Activated CD4-positive, alpha-beta T cell treated with anti-CD3 and anti-CD28 coated beads, Interleukin-2, amount 50 U/mL, for 4 hours (primary cell): ENCODE measurements at regions not wholly inside any gene's neighbourhood (a gene's known extent, or its start where the extent isn't known, plus 50 kb on each side); places are given as distances from the start of the nearest gene placed in this dataset.
"Not testable (repeated sequence)": the region's sequence is repeated elsewhere in the genome, so short reads cannot be mapped to it uniquely, and the experiment has no call there.

Experiments used
- DNase-seq, 2 experiments: peaks; one replicate each; pipeline ENCODE4 v3.0.0-alpha.2; 2020

DNA sequence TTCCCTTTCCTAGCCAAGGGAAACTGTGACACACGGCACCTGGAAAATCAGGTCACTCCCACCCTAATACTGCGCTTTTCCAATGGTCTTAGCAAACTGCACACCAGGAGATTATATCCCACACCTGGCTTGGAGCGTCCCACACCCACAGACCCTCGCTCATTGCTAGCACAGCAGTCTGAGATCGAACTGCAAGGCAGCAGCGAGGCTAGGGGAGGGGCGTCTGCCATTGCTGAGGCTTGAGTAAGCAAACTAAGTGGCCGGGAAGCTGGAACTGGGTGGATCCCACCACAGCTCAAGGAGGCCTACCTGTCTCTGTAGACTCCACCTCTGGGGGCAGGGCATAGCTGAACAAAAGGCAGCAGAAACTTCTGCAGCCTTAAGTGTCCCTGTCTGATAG is 132.9 kb downstream of the TMEM167A start:
- not testable (repeated sequence) for DNase-seq

DNA sequence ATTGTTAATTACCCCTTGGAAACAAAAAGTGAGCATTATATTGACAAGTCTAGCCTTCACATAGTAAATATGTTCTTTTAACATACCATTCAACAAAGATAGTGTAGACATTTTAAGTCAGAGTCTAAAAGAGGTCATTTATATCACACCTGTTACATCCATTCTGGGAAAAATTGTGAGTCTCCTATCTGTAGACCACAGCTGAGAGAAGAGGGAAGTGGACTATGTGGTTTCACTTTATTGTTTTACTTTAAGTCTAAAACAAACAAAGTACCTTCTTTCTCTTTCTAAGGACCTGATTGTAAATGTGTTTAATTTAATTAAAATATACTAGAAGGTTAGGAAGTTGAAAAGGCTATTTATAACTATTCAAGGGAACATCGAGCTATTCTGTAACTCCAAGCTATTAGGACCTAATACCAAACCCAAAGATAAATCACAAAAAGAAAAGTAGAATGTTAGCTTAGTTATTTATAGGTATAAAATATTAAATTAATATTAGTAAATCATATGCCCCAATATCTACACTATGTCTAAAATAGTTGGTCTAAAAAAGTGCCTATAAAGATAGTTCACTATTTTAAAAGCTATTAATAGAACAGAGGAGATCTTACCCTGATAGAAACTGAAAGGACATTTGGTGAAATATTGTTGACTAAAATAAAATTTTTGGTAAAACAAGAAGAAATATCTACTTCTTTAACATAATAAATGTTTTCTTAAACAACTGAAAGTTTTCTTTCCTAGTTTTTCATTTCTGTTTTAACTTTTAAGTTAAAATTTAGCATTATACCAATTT is 134.9 kb downstream of the TMEM167A start:
- no peak for DNase-seq

DNA sequence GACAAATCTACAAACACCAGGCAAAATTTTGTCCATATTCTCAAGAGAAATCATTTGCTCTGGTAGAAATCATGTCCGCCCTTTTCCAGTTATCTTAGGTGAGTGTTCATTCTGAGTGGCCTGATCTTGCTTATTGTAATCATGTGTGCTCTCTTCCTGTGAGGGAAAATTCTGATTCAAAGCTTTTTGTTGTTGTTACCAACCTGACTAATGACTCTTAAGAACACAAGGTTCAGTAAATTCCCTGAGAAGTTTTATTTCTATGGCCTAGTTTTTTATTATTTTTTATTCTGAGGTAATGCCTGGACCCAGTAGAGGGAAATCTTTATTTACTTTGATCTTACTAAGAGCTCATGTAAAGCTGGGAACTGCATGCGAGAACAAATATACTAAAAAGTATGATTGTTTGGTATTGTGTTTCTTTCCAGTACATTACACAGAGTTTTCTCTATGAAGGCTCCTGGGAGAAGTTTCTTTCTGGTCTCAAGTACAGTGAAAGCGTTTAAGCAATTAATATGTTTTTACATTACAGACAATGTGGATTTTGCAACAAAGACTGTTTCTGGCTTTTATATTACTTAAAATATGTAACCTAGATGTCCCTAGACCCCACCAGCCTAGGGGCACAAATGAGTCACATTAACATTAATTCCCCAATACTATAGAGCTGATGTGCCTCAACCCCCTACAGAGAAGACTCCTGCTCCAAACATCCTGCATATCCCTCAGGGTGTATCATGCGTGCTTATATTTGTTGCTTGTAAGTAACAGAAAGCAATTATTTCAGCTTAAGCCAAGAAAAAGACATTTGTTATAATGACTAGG is 138.1 kb downstream of the TMEM167A start:
- DNase-seq: no peak

DNA sequence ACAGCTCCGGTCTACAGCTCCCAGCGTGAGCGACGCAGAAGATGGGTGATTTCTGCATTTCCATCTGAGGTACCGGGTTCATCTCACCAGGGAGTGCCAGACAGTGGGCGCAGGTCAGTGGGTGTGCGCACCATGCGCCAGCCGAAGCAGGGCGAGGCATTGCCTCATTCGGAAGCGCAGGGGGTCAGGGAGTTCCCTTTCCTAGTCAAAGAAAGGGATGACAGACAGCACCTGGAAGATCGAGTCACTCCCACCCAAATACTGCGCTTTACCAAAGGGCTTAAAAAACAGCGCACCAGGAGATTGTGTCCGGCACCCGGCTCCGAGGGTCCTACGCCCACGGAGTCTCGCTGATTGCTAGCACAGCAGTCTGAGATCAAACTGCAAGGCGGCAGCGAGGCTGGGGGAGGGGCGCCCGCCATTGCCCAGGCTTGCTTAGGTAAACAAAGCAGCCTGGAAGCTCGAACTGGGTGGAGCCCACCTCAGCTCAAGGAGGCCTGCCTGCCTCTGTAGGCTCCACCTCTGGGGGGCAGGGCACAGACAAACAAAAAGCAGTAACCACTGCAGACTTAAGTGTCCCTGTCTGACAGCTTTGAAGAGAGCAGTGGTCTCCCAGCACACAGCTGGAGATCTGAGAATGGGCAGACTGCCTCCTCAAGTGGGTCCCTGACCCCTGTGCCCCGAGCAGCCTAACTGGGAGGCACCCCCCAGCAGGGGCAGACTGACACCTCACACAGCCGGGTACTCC is 144.5 kb downstream of the TMEM167A start:
- DNase-seq: not testable (repeated sequence)

DNA sequence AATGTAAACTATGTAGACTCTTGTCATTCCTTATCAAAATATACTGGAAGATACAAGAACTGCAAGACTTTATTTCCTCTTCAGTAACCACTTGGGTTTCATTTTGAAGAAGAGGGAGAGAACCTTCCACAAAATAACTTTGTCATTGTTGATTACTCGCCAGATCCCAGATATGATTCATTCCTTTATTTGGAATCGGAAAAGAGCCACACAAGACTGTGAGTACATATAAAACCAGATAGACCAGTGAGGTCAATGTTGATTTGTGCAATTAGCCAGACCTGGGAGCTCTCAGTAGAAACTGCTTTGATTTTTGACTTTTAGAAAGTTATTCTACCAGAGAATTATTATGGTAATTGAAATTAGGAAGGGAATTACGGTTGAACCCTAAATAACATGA is 146.1 kb downstream of the TMEM167A start:
- DNase-seq: no peak

DNA sequence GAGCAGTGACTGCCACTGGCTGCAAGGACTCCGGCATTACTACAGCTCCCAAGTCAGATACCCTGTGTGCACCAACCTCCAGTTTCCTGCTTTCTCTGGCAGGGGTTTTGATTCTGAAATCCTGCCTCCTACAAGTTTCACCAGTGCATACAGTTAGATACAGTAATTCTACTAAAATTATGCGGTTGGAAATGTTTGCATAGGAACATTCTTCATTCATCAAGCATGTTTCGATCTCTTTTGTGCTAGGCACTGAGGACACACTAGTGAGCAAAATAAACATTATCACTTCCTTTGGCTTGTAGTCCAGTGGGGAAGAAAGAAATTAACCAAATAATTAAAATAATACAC is 152.2 kb downstream of the TMEM167A start:
- DNase-seq: no peak

DNA sequence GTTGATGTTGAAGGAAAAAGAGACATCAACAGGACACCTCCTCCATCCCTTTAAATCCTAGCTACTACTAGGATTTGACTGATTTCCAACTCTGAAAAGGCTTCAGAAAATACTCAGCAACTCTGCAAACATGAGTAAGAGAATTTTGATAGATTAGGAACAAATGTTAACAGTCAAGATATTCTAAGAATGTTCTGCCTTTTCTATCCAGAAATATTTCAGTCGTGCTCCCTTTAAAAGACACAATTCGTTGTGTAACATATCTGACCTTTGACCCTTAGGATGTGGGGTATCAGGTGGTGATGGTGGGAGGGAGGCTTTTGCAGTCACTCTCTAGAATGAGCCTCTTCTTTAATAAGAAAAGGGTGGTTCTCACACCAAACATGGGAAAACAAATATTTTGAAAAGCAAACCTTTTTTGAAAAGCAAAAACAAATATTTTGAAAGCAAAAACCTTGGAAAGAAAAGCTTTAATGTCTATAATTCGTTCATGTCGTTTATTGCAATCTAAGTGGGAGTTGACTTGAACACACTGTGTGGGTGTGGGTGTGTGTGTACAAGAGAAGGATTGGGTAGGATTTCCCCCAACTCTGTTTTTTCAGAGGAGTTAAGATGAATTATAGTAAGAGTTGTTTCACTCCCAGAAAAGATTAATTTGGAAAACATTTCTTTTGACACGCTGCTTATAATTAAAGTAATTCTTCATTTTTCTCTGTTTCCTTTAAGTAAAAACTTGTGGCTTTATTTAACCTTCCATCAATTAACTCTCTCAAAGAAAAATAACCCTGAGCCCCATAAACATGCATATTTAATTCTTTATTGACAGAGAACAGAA is 152.8 kb downstream of the TMEM167A start:
- DNase-seq: no peak

DNA sequence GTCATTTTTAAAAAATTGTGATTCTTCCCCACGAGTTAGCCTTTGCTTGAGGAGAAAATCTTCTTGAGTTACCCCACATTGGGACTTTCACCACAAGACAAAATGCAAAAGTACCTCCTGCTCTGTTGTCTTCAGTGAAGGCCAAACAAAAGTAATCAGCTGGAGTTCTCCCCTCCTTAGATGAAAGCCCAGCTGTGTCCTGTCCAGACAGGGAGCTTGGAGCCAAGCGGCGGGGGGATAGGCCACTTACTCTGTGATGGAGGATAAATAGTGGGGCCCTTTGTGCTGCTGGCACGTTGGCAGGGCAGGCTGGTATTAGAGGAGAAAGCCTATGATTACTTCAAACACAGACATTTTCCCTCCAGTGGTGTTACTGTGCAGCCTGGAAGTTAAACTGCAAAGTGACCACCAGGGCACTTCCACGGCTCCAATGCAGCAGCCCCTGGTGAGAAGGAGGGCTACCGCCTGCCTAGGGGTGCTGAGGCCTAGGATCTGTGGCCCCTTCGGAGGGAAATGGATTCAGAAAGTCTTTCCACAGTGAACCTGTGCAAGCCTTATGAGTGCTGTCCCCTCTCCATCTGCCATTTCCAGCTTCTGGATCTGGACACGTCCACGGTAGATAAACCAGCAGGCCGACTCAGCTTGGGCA is 155.0 kb downstream of the TMEM167A start:
- no peak for DNase-seq

DNA sequence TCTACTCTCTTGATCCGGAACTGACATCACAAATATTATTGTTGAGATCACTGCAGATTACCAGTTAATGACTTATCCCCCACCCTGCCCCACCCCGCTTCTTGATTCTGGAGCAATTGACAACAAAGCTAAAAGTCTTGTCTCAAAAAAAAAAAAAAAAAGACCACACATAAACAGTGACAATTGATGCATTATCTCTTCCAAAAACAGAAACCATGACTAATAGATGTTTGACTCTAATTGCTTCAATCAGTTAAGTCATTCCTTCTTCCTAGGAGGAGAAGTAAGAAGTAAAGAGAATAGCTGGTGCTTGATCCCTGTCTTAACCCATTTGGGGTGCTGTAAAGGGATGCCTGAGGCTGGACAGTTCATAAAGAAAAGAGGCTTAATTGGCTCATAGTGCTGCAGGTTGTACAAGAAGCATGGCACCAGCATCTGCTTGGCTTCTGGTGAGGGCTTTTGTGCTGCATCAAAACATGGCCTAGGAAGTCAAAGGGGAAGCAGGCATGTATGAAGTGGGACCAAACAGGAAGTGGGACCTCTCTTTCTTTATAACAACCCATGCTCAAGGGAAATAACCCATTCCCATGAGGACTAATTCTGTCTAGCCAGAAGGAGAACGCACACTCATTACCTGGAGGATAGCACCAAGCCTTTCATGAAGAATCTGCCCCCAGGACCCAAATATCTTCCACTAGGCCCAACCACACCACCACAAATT is 158.7 kb downstream of the TMEM167A start:
- no peak for DNase-seq

DNA sequence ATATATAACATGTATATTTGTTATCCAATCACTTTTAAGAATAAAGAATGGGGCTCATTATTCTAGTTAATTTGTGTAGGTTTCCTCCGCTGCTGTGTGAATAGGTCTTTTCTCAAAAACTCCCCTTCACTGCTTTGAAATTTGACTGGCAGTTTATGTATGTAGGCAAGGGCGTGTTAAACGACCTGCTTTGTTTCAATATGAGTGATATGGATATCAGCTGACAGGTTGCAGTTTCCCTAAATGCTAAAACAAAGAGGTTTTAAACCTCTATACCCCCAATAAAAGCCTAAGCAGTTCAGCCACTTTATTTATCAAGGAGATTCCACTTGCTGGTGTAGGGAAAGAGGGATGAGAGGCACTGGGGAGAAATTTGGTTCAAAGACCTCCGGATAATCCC is 159.6 kb downstream of the TMEM167A start:
- DNase-seq: no peak

DNA sequence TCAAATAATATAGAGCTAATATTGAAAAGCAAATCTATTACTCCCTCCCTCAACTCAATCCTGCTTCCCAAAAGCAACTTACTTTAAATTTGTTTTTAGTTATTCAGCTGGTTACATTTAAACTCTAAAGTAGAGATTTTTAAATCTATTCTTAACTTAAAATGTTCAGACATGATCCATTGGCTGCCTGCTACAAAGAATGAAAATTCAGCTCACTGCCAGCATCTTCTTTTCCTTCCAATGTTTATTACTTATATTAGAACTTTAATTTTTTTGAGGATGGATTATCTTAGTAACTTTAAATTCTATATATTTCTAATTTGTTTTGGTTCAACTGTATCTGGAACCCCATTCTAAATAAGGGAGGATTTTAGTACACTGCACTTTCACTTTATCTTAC is 163.2 kb downstream of the TMEM167A start:
- DNase-seq: no peak

DNA sequence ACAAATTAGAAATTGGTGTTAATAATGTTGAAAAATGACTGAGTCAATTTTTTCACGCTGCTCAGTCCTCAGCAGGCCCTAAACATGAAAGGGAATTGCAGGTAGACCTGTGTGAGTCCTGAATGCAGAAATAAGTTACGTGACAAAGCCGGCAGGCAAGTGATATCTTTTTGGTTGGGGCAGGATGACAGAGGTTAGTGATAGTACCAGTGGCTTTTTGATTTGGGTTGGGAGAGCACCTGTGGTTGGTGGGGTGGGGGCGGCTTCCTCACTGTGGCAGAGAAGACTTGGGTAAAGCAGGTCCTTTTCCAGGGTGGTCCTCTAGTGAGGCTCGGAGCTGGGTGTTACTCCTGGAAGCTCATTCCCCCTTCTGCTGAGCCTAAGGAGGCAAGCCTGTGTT is 164.7 kb downstream of the TMEM167A start:
- no peak for DNase-seq

DNA sequence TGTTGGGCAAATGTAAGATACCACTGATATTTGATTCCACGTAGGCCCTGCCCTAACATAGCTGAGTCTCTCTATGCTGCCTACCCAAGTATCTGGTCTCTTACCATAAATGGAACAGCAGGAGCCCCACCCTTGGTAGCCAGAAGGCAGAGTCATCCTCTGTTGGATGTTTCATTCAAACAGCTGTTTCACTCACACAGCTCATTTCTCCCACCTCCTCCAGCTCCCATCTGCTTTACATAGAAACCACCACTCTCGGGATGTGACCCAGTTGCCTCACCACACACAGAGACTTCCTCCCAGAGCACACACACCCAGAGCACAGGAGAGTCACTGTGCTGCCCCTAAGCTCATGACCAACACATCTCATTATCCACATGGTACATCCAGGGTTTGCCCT is 165.3 kb downstream of the TMEM167A start:
- no peak for DNase-seq

DNA sequence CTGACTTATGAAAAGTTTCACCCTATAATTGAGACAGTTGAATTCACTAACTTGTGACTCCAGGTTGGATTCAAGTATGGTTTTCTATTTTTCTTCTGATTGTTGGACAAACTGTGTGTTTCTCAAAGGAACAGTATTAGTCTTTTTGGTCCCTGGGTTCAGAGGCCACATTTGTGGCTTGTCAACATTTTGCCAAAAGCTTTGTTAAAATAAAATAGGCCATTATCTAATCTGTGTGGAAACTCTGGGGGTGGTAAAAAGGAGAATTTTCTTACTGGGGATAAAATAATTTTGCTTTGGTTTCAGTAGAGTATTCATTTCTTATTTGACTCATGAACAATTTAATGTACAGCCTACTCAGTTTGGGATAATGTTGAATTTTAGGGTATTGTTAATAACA is 166.3 kb downstream of the TMEM167A start:
- DNase-seq: no peak

DNA sequence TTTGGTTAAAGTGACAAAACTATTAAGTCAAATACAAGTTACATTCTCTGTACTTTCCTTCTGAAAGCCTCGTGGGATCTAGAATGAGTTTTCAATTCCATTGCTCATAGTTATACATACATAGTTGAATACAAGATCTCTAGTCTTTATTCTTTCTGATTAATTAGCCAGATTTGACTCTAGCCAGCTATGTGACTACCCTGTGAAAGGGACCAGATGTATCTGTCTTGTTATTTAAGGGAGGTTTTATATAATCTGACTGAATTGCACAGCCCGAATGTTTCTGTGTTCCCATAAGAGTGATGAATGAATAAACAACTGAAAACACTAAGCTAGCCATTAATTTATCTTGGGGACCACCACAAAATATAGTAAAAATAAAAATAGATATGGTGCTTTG is 166.7 kb downstream of the TMEM167A start:
- DNase-seq: no peak

DNA sequence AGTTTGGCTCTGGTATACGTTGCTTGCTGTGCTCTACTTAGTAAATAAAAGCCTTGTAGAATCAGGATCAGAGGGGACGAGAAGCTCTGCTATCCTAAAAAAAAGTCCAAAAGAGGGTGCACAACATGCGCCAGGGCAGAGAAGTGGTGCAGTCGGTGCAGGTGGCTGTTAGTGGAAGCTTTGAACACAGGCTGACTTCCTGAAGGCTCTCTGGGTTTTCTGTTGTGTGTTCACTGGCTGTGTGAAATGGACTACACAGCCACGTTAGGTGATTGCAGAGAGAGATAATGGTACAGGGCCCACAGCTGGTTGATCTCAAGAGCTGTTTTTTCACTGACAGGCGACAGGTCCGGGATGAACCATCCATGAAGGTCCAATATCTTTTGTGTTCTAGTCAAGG is 167.4 kb downstream of the TMEM167A start:
- DNase-seq: no peak

DNA sequence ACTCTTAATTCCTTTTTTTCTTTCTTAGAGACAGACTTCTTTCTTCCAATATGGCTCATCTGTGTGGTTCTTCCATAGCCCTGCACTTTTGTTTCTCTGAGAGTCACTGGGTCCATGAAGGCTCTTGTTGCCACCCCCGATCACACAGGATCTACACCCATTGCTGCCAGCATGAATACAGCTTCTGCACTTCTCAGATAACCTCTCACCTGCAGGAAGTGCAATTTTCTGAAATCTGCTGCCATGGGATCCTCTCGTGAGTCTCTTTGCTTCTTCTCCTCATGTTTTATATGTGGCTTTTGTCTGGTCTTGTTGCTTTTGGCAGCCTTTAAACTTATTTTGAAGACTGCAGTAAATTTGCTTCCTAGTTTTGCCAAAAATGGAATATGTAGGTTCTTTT is 171.2 kb downstream of the TMEM167A start:
- no peak for DNase-seq

DNA sequence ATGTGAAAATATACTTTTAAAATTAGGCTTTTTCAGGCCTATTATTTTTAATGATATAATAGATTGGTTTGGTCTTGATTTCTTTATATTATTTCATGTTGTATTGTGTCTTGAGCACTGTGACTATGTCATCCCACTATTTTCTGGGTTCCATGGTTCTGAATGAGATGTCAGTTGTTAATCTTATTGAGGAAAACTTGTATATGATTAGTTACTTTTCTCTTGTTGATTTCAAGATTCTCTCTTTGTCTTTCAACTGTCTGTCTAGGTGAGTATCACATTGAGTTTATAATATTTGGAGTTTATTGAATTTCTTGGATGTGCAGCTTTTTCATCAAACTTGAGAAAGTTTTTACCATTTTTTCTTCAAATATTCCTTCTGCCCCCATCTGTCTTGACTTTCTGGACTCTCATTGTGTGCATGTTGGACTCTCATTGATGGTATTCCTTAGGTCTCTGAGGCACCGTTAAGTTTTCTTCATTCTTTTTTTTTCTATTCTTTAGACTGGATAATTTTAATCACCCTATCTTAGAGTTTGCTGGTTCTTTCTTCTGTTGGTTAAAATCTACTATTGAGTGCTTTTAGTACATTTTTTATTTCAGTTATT is 175.8 kb downstream of the TMEM167A start:
- DNase-seq: no peak

DNA sequence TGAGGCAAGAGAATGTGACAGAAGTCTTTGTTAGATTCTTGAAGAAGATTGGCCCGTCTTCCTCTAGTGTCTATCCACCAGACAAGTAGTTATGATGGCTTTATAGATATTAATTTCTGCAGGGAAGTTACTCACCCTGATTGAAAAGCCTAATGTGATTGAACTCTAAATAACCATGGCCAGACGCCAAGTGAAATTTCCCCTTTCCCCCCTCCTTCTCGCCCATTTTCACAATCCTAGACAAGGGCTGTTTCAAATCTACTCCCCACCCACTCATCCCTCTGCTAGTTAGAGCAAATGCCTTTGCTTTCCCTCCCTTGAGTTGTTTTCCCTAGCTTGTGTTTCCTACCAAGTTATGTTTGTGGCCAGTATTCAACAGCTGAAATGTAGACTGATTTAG is 182.5 kb downstream of the TMEM167A start:
- DNase-seq: no peak

DNA sequence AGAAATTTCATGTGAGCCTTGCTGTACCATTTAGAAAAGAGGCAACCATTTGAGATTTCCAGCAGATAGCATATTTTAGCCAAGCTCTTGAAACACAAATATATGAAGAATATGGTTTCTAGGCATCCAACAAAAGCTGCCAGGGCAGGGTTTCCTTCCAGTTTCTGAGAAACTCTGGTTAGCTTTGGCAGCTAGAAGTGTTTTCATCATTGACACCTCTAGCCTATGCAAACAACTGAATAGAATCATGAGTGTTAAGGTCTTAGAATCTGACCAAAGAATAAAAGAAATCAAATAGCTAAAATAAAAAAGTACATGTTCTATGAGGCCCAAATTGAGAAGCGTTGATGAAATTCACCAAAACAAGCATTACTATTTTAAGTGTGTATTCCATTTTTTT is 188.1 kb downstream of the TMEM167A start:
- DNase-seq: no peak

DNA sequence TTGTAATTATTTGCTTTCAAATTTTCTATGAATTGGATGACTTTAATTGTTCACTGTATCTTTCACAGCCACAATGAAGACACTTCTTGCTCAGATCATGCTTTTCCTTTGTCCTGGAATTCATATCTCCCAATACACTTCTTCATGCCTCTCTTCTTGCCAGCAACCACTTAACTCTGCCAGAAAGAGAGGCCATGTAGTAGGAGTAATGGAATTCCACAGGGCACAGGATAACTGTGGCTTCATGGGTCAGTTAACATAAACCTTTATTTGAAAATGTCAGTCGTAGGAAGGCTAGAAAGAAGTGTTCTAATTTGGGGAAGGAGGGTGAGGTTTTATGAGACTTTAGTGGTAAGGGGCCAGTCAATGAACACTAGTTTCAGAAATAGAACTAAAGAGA is 190.3 kb downstream of the TMEM167A start:
- DNase-seq: no peak
